ENCODE measurements at regions not wholly inside any gene's neighbourhood (a gene's known extent, or its start where the extent isn't known, plus 50 kb on each side); places are given as distances from the start of the nearest gene placed in this dataset.

DNA sequence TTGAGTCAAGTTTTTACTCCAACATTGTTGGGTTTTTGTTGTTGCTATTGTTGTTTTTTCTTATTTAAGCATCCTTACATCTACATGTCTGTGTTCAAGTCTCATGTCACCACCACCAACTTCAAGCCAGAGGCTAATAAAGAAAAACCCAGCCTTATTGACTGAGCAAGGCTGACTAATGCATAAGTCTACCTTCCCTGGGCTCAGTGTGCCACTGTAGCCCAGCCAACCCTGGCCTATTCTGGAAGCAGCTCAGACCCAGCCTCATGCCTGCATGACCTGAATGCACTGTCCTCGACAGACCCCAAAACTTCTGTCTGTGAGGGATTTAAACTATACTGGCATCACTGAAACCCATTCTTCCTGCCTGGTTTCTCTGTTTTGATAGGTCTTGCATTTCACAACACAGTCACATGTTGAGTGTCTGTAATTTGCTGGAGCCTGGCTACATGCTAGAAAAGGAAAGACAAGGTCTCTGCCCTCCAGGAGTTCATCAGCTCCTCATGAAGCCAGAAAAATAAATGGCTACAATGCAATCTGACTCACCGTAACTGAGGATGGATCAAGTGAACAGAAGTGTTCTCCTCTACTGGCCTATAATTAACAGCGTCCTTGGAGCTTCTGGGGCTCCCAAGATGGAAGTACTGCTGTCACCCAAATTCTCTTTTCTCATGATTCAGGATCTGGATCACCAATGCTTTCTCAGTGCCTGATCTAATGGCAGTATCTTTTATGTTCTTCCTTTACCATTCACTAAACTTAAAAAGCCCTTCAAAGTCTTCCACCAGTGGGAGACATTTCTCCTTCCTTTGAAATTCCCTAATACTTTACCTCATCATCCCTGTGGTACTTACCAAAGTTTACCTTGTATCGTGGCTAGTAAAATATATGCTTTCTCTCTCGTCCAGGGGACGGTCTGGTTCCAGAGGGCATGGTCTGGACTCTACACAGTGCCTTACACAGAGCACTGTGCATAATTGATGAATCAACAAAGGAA is 103.9 kb upstream of the IFNE start:
- no peak overlapping the region for H3K4me3 ChIP-seq (ENCODE audit: low read length)
- H3K9me3 ChIP-seq (ENCODE audit: insufficient read depth, low read depth, low read length), result no peaks in the 10 kb centered on the region
- no peak overlapping the region for H3K9ac ChIP-seq (ENCODE audit: low read depth, low read length)
- H3K36me3 ChIP-seq (ENCODE audit: insufficient read depth, low read depth, low read length), result no peaks in the 10 kb centered on the region
- H3K4me1 ChIP-seq (ENCODE audit: insufficient read depth, low read length), result peaks cover under 1% of the 10 kb centered on the region
- no peak overlapping the region for H3K27ac ChIP-seq (ENCODE audit: low read length)
- no peaks in the 10 kb centered on the region for H3K27me3 ChIP-seq (ENCODE audit: insufficient read depth, low read length)

DNA sequence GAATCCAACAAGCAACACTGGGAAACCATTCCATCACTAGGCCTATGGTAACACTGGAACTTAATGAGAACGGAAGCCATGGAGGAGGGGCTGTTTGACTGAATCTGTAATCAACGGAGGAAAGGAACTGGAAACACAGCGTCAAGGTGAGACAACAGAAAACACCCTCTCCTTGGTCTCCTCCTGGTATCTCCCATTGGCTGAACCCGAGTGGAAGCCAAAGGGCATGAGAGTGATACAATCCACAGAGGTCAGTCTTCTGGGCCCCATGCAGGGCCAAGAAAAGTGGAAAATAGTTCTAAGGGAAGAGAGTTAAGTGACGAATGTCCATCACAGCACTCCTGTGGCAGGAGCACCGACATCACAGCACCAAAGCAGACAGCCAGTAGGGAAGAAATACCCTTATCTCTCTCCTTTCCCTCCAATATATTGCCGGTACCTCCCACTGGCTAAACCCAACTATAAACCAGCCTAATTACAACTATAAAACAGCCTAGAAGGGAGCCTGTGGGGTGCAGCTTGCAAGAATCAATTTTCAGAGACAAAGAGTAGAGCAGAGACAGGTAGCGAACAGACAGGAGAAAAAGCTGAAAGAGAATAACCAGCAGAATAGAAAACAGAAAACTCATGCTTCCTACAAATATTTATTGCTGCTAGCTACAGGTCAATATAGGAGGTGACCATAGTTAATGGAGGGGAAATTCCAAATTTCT is 107.4 kb upstream of the IFNE start:
- Histone ChIP-seq H3K36me3 (ENCODE audit: insufficient read depth, low read depth, low read length) (no peaks in the 10 kb centered on the region), H3K27me3 (ENCODE audit: insufficient read depth, low read length) (no peaks in the 10 kb centered on the region), H3K4me1 (ENCODE audit: insufficient read depth, low read length) (peaks cover 15% of the 10 kb centered on the region; the same call in 1 of the 2 replicates), H3K9ac (ENCODE audit: low read depth, low read length) (no peak overlapping the region), H3K9me3 (ENCODE audit: insufficient read depth, low read depth, low read length) (no peaks in the 10 kb centered on the region), H3K4me3 (ENCODE audit: low read length) (no peak overlapping the region), H3K27ac (ENCODE audit: low read length) (no peak overlapping the region)

DNA sequence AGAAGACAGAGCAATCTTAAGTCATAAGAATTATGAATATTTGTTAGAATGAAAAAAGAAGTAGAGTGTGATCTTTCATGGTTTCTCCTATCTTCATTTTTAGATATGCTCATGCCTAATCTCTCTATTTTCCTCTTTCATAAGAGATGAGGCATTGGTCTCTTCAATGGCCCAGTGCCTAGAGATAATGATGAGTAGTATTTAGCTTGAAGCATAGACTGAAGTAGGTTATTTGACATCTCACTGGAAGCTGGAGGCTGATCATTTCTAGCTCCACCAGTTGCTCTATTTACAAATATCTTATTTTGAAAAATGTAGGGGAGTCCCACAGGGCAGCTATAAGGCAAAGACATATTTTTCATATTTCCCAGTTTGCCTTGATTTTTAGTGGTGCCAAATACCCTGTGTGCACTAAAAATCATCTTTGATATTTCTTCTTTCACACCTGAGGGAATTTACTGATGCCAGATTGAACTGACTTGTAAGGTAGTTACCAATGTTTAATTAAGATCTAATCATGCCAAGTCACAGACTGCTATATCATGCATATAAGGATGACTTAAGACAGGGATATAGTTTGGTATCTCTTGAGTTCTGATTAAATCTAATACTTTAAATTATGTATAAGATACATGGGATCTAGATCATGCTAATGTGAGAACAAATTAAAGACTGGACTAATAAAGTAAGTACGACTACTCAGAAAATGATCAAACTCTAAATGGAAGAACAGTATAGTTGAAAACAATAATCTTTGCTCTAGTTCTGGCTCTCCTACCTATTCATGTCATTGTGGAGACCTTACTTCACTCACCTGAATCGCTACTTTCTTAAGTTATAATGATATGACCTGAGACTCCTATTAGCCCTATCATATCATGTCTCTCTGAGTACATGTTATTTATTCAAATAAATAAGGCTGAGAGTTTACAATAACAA is 108.2 kb upstream of the IFNE start:
- no peaks in the 10 kb centered on the region for H3K27me3 ChIP-seq (ENCODE audit: insufficient read depth, low read length)
- H3K27ac ChIP-seq (ENCODE audit: low read length), result no peak overlapping the region
- no peak overlapping the region for H3K4me3 ChIP-seq (ENCODE audit: low read length)
- H3K9ac ChIP-seq (ENCODE audit: low read depth, low read length), result no peak overlapping the region
- no peaks in the 10 kb centered on the region for H3K36me3 ChIP-seq (ENCODE audit: insufficient read depth, low read depth, low read length)
- no peaks in the 10 kb centered on the region for H3K9me3 ChIP-seq (ENCODE audit: insufficient read depth, low read depth, low read length)
- H3K4me1 ChIP-seq (ENCODE audit: insufficient read depth, low read length), result peaks cover 15% of the 10 kb centered on the region; the same call in 1 of the 2 replicates

DNA sequence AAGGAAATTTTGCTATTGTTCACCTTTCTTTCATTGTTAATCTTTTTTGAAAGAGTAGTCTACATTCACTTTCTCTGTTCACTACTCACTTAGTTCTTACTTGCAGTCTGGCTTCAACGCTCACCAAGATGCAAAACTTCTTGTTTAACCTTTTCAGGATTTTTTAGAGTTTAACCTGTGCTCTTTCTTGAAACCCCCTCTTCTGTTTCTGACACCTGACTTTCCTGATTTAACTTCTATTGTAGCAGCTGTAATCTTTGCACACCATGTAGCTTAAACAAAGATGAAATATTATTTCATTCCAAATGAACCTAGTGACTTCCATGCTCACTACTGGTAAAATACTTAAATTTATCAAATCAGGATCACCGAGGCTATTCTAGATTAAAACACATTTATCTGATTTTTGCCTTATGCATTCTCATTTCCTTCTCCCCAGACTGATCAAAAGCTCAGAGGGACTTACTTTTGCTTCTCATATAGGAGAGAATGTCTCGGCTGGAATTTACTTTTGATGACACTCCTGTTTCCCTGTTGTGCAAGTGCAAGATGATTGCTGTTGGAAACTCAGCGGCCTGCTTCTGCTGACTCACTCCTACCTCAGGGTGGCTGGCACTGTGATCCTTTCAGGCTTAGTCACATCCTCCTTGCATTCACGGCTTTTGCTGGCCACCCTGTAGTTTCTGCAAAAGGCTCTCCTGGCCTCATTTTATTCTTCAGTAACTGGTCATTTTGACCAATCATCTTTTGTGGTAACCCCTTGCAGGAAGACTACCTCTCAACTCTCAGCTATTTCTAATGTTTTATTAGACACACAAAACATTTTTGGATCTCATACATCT is 109.3 kb upstream of the IFNE start:
- Histone ChIP-seq H3K4me1 (ENCODE audit: insufficient read depth, low read length) (peaks cover 15% of the 10 kb centered on the region; the same call in 1 of the 2 replicates), H3K9me3 (ENCODE audit: insufficient read depth, low read depth, low read length) (no peaks in the 10 kb centered on the region), H3K27me3 (ENCODE audit: insufficient read depth, low read length) (no peaks in the 10 kb centered on the region), H3K9ac (ENCODE audit: low read depth, low read length) (no peak overlapping the region), H3K27ac (ENCODE audit: low read length) (no peak overlapping the region), H3K36me3 (ENCODE audit: insufficient read depth, low read depth, low read length) (no peaks in the 10 kb centered on the region), H3K4me3 (ENCODE audit: low read length) (no peak overlapping the region)

DNA sequence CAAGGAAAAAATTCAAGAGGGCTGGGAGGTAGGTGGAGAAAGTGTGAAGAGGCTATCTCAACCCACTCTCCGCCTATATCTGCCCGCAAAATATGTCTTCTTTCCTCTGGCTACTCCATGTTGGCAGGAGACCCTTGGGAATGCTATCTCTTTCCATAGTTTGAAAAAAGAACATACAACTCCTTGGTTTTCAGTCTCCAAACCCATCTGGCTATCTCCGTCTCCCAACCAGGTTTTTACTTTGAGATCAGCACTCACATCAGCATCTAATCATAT is 109.9 kb upstream of the IFNE start:
- H3K4me3 ChIP-seq (ENCODE audit: low read length), result no peak overlapping the region
- H3K4me1 ChIP-seq (ENCODE audit: insufficient read depth, low read length), result peaks cover 15% of the 10 kb centered on the region; the same call in 1 of the 2 replicates
- H3K27ac ChIP-seq (ENCODE audit: low read length), result no peak overlapping the region
- no peaks in the 10 kb centered on the region for H3K9me3 ChIP-seq (ENCODE audit: insufficient read depth, low read depth, low read length)
- no peaks in the 10 kb centered on the region for H3K27me3 ChIP-seq (ENCODE audit: insufficient read depth, low read length)
- no peak overlapping the region for H3K9ac ChIP-seq (ENCODE audit: low read depth, low read length)
- H3K36me3 ChIP-seq (ENCODE audit: insufficient read depth, low read depth, low read length), result no peaks in the 10 kb centered on the region

DNA sequence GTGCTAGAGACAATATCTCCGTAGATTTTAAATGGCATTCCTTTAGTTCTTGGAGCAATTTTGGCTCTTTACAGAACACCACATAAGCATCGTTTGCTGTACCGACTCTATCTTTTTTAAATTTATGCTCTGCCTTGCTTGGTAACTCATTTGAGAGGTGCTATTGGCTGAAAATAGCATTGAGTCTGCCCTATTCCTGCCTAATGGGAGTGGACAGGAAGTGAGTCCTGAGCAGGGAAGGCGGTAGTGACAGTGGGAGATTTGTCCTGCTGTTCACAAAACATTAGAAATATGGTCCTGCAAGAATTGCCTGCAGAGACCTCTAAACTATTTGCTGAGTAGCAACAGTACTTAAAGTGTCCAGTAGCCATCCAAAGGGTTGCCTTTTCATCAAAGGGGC is 115.2 kb upstream of the IFNE start:
- H3K4me1 ChIP-seq (ENCODE audit: insufficient read depth, low read length), result peaks cover 6% of the 10 kb centered on the region; the same call in 1 of the 2 replicates
- no peaks in the 10 kb centered on the region for H3K27me3 ChIP-seq (ENCODE audit: insufficient read depth, low read length)
- H3K27ac ChIP-seq (ENCODE audit: low read length), result no peak overlapping the region
- no peaks in the 10 kb centered on the region for H3K9me3 ChIP-seq (ENCODE audit: insufficient read depth, low read depth, low read length)
- no peaks in the 10 kb centered on the region for H3K36me3 ChIP-seq (ENCODE audit: insufficient read depth, low read depth, low read length)
- H3K4me3 ChIP-seq (ENCODE audit: low read length), result no peak overlapping the region
- no peak overlapping the region for H3K9ac ChIP-seq (ENCODE audit: low read depth, low read length)

DNA sequence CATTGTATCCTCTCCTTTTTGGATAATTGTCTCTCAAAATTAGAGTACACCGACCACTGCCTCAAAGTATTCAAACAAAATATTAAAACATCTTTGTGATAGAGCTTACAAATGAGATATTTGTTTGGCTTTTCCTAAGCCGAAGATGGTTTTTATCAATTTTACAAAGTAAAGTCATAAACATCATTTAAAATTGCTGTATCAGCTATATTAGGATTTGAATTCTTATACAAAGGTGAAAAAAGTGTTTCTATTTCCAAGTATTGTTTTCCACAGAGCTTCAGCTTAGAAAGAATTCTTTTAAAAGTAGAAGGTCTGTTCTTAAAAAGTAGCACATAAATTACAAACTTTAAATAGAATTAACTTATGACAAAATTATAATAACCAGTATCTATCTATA is 116.6 kb upstream of the IFNE start:
- Histone ChIP-seq H3K27ac (ENCODE audit: low read length) (no peak overlapping the region), H3K9ac (ENCODE audit: low read depth, low read length) (no peak overlapping the region), H3K9me3 (ENCODE audit: insufficient read depth, low read depth, low read length) (no peaks in the 10 kb centered on the region), H3K36me3 (ENCODE audit: insufficient read depth, low read depth, low read length) (no peaks in the 10 kb centered on the region), H3K27me3 (ENCODE audit: insufficient read depth, low read length) (no peaks in the 10 kb centered on the region), H3K4me3 (ENCODE audit: low read length) (no peak overlapping the region), H3K4me1 (ENCODE audit: insufficient read depth, low read length) (no peaks in the 10 kb centered on the region)

DNA sequence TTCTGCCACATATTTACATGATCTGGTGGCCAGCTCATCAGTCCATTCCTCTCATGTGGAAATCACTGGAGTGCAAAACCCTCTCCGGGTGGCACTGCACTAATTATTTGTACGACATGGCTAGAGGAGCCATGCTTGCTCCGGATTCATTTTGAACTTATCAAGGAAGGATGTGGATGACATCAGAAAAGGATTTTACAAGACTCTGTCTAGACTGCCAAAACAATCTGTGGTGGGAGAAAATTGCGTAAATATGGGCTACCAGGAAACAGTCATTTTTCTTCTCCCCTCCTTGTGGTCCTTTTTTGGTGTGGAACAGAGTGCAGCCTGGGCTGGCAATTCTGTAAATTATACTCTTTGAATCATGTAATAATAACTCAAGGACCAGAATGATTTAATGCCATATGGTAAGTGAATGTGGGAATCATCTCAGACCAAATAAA is 123.4 kb upstream of the IFNE start:
- Histone ChIP-seq H3K4me3 (ENCODE audit: low read length) (no peak overlapping the region), H3K27me3 (ENCODE audit: insufficient read depth, low read length) (no peaks in the 10 kb centered on the region), H3K27ac (ENCODE audit: low read length) (no peak overlapping the region), H3K9ac (ENCODE audit: low read depth, low read length) (no peak overlapping the region), H3K4me1 (ENCODE audit: insufficient read depth, low read length) (no peaks in the 10 kb centered on the region), H3K36me3 (ENCODE audit: insufficient read depth, low read depth, low read length) (no peaks in the 10 kb centered on the region), H3K9me3 (ENCODE audit: insufficient read depth, low read depth, low read length) (no peaks in the 10 kb centered on the region)

DNA sequence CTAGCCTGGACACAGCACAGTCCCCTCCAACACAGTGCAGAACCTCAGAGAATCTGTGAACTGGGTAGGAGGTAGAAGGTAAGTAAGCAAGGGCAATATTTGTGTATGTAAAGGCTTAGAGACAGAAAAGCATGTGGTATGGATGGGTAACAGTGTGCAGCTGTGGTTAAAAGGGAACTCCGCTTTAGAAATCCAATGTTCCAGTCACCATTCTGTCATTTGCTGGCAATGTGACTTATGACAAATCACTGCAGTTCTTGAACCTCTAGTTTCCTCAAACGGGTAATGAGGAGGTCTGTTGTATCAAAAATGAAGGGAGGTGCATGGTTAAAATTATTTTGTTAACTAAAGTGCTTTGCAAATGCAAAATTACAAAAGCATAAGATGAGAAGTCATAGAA is 125.5 kb upstream of the IFNE start:
- Histone ChIP-seq H3K36me3 (ENCODE audit: insufficient read depth, low read depth, low read length) (no peaks in the 10 kb centered on the region), H3K4me3 (ENCODE audit: low read length) (no peak overlapping the region), H3K4me1 (ENCODE audit: insufficient read depth, low read length) (no peaks in the 10 kb centered on the region), H3K27ac (ENCODE audit: low read length) (no peak overlapping the region), H3K9me3 (ENCODE audit: insufficient read depth, low read depth, low read length) (no peaks in the 10 kb centered on the region), H3K27me3 (ENCODE audit: insufficient read depth, low read length) (no peaks in the 10 kb centered on the region), H3K9ac (ENCODE audit: low read depth, low read length) (no peak overlapping the region)

DNA sequence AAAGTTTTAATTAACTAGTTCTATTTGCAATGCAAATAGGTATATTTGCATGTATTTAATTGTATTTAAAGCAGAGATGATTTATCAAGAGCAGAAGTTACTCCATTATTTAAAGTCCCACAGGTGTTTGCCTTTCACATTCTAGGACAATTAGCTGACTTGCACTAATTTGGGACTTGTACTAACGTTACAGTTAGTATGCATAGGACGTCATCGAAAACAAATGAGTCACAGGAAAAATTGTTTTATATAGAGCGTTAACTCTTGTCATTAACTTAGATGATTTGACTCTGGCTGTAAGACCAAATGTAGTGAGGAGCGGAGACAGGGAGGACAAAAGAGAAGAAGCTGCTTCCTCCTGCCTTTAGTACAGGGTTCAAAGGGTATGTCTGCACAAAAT is 126.1 kb upstream of the IFNE start:
- H3K36me3 ChIP-seq (ENCODE audit: insufficient read depth, low read depth, low read length), result no peaks in the 10 kb centered on the region
- H3K4me1 ChIP-seq (ENCODE audit: insufficient read depth, low read length), result no peaks in the 10 kb centered on the region
- no peak overlapping the region for H3K9ac ChIP-seq (ENCODE audit: low read depth, low read length)
- H3K9me3 ChIP-seq (ENCODE audit: insufficient read depth, low read depth, low read length), result no peaks in the 10 kb centered on the region
- H3K4me3 ChIP-seq (ENCODE audit: low read length), result no peak overlapping the region
- H3K27ac ChIP-seq (ENCODE audit: low read length), result no peak overlapping the region
- no peaks in the 10 kb centered on the region for H3K27me3 ChIP-seq (ENCODE audit: insufficient read depth, low read length)

DNA sequence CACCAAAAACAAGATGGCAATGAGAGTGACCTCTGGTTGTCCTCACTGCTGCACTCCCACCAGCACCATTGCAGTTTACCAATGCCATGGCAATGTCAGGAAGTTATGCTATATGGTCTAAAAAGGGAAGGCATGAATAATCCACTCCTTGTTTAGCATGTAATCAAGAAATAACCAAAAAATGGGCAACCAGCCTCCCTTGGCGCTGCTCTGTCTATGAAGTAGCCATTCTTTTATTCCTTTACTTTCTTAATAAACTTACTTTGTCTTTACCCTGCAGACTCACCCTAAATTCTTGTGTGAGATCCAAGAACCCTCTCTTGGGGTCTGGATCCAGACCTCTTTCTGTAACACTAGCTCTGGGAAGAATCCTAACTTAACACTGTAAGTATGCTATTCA is 127.4 kb upstream of the IFNE start:
- Histone ChIP-seq H3K36me3 (ENCODE audit: insufficient read depth, low read depth, low read length) (no peaks in the 10 kb centered on the region), H3K9ac (ENCODE audit: low read depth, low read length) (no peak overlapping the region), H3K9me3 (ENCODE audit: insufficient read depth, low read depth, low read length) (no peaks in the 10 kb centered on the region), H3K27ac (ENCODE audit: low read length) (no peak overlapping the region), H3K4me3 (ENCODE audit: low read length) (no peak overlapping the region), H3K27me3 (ENCODE audit: insufficient read depth, low read length) (no peaks in the 10 kb centered on the region), H3K4me1 (ENCODE audit: insufficient read depth, low read length) (no peaks in the 10 kb centered on the region)
